Sigmoid colon (tissue), 6 donors: ENCODE measurements at regions not wholly inside any gene's neighbourhood (a gene's known extent, or its start where the extent isn't known, plus 50 kb on each side); places are given as distances from the start of the nearest gene placed in this dataset.

ENCODE experiments used
- DNase-seq: peaks from one replicate; pipeline ENCODE4 v3.0.0-alpha.2; 2019
- H3K27ac ChIP-seq, 4 donors: fragments of 200-600 bp; sonication (generic); one replicate each; pipeline ENCODE4 v1.5.1; 2016 to 2019; ENCODE audit warnings: mild to moderate bottlenecking in 1 of 4
- H3K27me3 ChIP-seq, 3 donors: fragments of 200-600 bp; sonication (generic); one replicate each; pipeline ENCODE4 v1.5.1; 2019; ENCODE audit warnings: mild to moderate bottlenecking in 1 of 3
- H3K36me3 ChIP-seq, 4 donors: fragments of 200-600 bp; sonication (generic); one replicate each; pipeline ENCODE4 v1.5.1; 2016 to 2019
- H3K4me1 ChIP-seq, 4 donors: fragments of 200-600 bp; sonication (generic); one replicate each; pipeline ENCODE4 v1.5.1; 2017 to 2019
- H3K4me3 ChIP-seq, 4 donors: fragments of 200-600 bp; sonication (generic); one replicate each; pipeline ENCODE4 v1.5.1; 2017 to 2019; ENCODE audit warnings: mild to moderate bottlenecking in 2 of 4, moderate library complexity in 1 of 4
- H3K9me3 ChIP-seq, 4 donors: fragments of 200-600 bp in 3 of 4; sonication (generic) in 3 of 4; one replicate each; pipeline versions ENCODE4 v1.5.1 to v1.6.1; 2013 to 2019
- CTCF ChIP-seq, 4 experiments: fragments of 450-650 bp in 3 of 4; fragments of 200-600 bp in 1 of 4; IDR thresholded peaks; one replicate each; pipeline ENCODE4 v1.5.1; 2016 to 2019; ENCODE audit warnings: antibody characterized with exemption in 4 of 4, mild to moderate bottlenecking in 3 of 4, moderate library complexity in 2 of 4
- EP300 ChIP-seq, 4 donors: sonication (generic); formaldehyde crosslinking; IDR thresholded peaks; one replicate each; pipeline ENCODE4 v1.6.1; 2017; ENCODE audit warnings: antibody characterized with exemption in 4 of 4
- POLR2A ChIP-seq, 2 donors: fragments of 450-650 bp; IDR thresholded peaks; one replicate each; pipeline ENCODE4 v1.6.1; 2016; ENCODE audit warnings: antibody characterized with exemption in 2 of 2, mild to moderate bottlenecking in 2 of 2, moderate library complexity in 2 of 2
- POLR2AphosphoS5 ChIP-seq, 4 donors: sonication (generic); formaldehyde crosslinking; IDR thresholded peaks; one replicate each; pipeline ENCODE4 v1.6.1; 2017; ENCODE audit warnings: antibody characterized with exemption in 4 of 4
- WGBS, 2 donors: extraction: QIAGEN DNeasy Blood & Tissue Kit; methylation state at CpG; one replicate each; pipeline ENCODE4 v1.1.7; 2013; 5-methylcytosine and 5-hydroxymethylcytosine counted together
- intact Hi-C: fragments of 100-400 bp; cut with DNase I; formaldehyde crosslinking; loops from one replicate; pipeline ENCODE4 v1.15.1; 2023
- donor health status: healthy with polysubstance abuse.
- donor health status: healthy.

- DNase-seq: no peak
- TF ChIP-seq CTCF (IDR thresholded peaks at IDR 0.05) (no peak), POLR2AphosphoS5 (IDR thresholded peaks at IDR 0.05) (no peak), POLR2A (IDR thresholded peaks at IDR 0.05) (no peak), EP300 (IDR thresholded peaks at IDR 0.05) (no peak)
- H3K27me3 ChIP-seq: no peaks in the 10 kb centered on the region
- H3K4me3 ChIP-seq: no peak overlapping the region
- H3K27ac ChIP-seq: no peak overlapping the region
- no peaks in the 10 kb centered on the region for H3K4me1 ChIP-seq
- 37 to 85% methylated on average over 1 of the region's 1 CpG for WGBS, 2 donors
- H3K9me3 ChIP-seq: no peaks in the 10 kb centered on the region
- H3K36me3 ChIP-seq: no peaks in the 10 kb centered on the region
- intact Hi-C loops: no loop called here
These were observed 116.9 kb upstream of the ENPEP start for GRCh38 chr4:110359076-110359475.

GRCh38 chr4:110357521-110357920, 118.4 kb upstream of the ENPEP start:
- 95 to 99% methylated on average over 2 of the region's 2 CpGs for WGBS, 2 donors
- intact Hi-C loops: no loop called here
- TF ChIP-seq POLR2AphosphoS5 (IDR thresholded peaks at IDR 0.05) (no peak), EP300 (IDR thresholded peaks at IDR 0.05) (no peak), CTCF (IDR thresholded peaks at IDR 0.05) (no peak), POLR2A (IDR thresholded peaks at IDR 0.05) (no peak)

GRCh38 chr4:110354460-110354859, 121.5 kb upstream of the ENPEP start:
- no peaks in the 10 kb centered on the region for H3K9me3 ChIP-seq
- H3K27me3 ChIP-seq: no peaks in the 10 kb centered on the region
- intact Hi-C loops: no loop called here
- no peak overlapping the region for H3K27ac ChIP-seq
- no peaks in the 10 kb centered on the region for H3K4me1 ChIP-seq
- H3K4me3 ChIP-seq: no peak overlapping the region
- 76 to 77% methylated on average over 4 of the region's 4 CpGs for WGBS, 2 donors
- TF ChIP-seq POLR2A (IDR thresholded peaks at IDR 0.05): no peak
- TF ChIP-seq CTCF (IDR thresholded peaks at IDR 0.05): no peak
- TF ChIP-seq EP300 (IDR thresholded peaks at IDR 0.05): no peak
- TF ChIP-seq POLR2AphosphoS5 (IDR thresholded peaks at IDR 0.05): no peak
- no peak for DNase-seq
- H3K36me3 ChIP-seq: no peaks in the 10 kb centered on the region

More at GRCh38 chr4:110357521-110357920, 118.4 kb upstream of the ENPEP start:
- DNase-seq: no peak
- Histone ChIP-seq H3K36me3 (no peaks in the 10 kb centered on the region), H3K9me3 (no peaks in the 10 kb centered on the region), H3K27ac (no peak overlapping the region), H3K4me3 (no peak overlapping the region), H3K27me3 (no peaks in the 10 kb centered on the region), H3K4me1 (no peaks in the 10 kb centered on the region)

GRCh38 chr4:110352670-110353442, 123.1 kb upstream of the ENPEP start:
- no peaks in the 10 kb centered on the region for H3K4me1 ChIP-seq
- no peak overlapping the region for H3K27ac ChIP-seq
- no peak for TF ChIP-seq EP300 (IDR thresholded peaks at IDR 0.05)
- no peak for TF ChIP-seq POLR2AphosphoS5 (IDR thresholded peaks at IDR 0.05)
- no peak for TF ChIP-seq POLR2A (IDR thresholded peaks at IDR 0.05)
- TF ChIP-seq CTCF (IDR thresholded peaks at IDR 0.05): no peak
- no peak for DNase-seq
- H3K4me3 ChIP-seq: no peak overlapping the region
- intact Hi-C loops: no loop called here
- no peaks in the 10 kb centered on the region for H3K27me3 ChIP-seq
- WGBS, 2 donors: 86 to 87% methylated on average over 5 of the region's 5 CpGs
- no peaks in the 10 kb centered on the region for H3K9me3 ChIP-seq
- no peaks in the 10 kb centered on the region for H3K36me3 ChIP-seq
